ENCODE measurements at regions not wholly inside any gene's neighbourhood (a gene's known extent, or its start where the extent isn't known, plus 50 kb on each side); places are given as distances from the start of the nearest gene placed in this dataset.
A peak's percentile ranks its signal among the peaks of the same experiment; 100 is the strongest.
"Not testable (repeated sequence)": the region's sequence is repeated elsewhere in the genome, so short reads cannot be mapped to it uniquely, and the experiment has no call there.

- no peak for DNase-seq
These were observed 335.3 kb downstream of the CNTNAP4 start for GRCh38 chr16:76612497-76612896.

GRCh38 chr16:76614269-76614668, 337.1 kb downstream of the CNTNAP4 start:
- DNase-seq: no peak

- no peak for DNase-seq
These were observed 345.7 kb downstream of the CNTNAP4 start for GRCh38 chr16:76622876-76623275.

- DNase-seq: no peak
These were observed 357.9 kb downstream of the CNTNAP4 start for GRCh38 chr16:76634847-76635697.

GRCh38 chr16:76639685-76640289, 362.6 kb downstream of the CNTNAP4 start:
- DNase-seq: no peak

- DNase-seq: no peak
These were observed 373.4 kb downstream of the CNTNAP4 start for GRCh38 chr16:76650582-76650981.

- peak; percentile 67 for DNase-seq
These were observed 376.3 kb downstream of the CNTNAP4 start for GRCh38 chr16:76653390-76654026.

GRCh38 chr16:76654088-76654820, 377.1 kb downstream of the CNTNAP4 start:
- DNase-seq: peak; percentile 55

- DNase-seq: no peak
These were observed 379.8 kb downstream of the CNTNAP4 start for GRCh38 chr16:76656994-76657393.

- DNase-seq: no peak
These were observed 384.6 kb downstream of the CNTNAP4 start for GRCh38 chr16:76661691-76662235.

GRCh38 chr16:76665571-76666275, 388.5 kb downstream of the CNTNAP4 start:
- DNase-seq: no peak

GRCh38 chr16:76668207-76668725, 391.1 kb downstream of the CNTNAP4 start:
- DNase-seq: no peak

GRCh38 chr16:76669288-76669687, 392.1 kb downstream of the CNTNAP4 start:
- DNase-seq: no peak

- DNase-seq: no peak
These were observed 393.1 kb downstream of the CNTNAP4 start for GRCh38 chr16:76670125-76670857.

- DNase-seq: no peak
These were observed 399.2 kb downstream of the CNTNAP4 start for GRCh38 chr16:76676356-76676755.

GRCh38 chr16:76681296-76681695, 404.1 kb downstream of the CNTNAP4 start:
- DNase-seq: no peak

- no peak for DNase-seq
These were observed 405.9 kb downstream of the CNTNAP4 start for GRCh38 chr16:76683051-76683450.

- DNase-seq: no peak
These were observed 419.7 kb downstream of the CNTNAP4 start for GRCh38 chr16:76696876-76697275.

GRCh38 chr16:76705892-76706291, 428.7 kb downstream of the CNTNAP4 start:
- no peak for DNase-seq

GRCh38 chr16:76713191-76713590, 436.0 kb downstream of the CNTNAP4 start:
- no peak for DNase-seq

GRCh38 chr16:76716251-76716650, 439.1 kb downstream of the CNTNAP4 start:
- not testable (repeated sequence) for DNase-seq

Measured in retina (tissue), 1 donor.